ENCODE measurements at regions not wholly inside any gene's neighbourhood (a gene's known extent, or its start where the extent isn't known, plus 50 kb on each side); places are given as distances from the start of the nearest gene placed in this dataset.

- TF ChIP-seq, protein P1, sequence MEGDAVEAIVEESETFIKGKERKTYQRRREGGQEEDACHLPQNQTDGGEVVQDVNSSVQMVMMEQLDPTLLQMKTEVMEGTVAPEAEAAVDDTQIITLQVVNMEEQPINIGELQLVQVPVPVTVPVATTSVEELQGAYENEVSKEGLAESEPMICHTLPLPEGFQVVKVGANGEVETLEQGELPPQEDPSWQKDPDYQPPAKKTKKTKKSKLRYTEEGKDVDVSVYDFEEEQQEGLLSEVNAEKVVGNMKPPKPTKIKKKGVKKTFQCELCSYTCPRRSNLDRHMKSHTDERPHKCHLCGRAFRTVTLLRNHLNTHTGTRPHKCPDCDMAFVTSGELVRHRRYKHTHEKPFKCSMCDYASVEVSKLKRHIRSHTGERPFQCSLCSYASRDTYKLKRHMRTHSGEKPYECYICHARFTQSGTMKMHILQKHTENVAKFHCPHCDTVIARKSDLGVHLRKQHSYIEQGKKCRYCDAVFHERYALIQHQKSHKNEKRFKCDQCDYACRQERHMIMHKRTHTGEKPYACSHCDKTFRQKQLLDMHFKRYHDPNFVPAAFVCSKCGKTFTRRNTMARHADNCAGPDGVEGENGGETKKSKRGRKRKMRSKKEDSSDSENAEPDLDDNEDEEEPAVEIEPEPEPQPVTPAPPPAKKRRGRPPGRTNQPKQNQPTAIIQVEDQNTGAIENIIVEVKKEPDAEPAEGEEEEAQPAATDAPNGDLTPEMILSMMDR (IDR thresholded peaks at IDR 0.05; ENCODE audit: low read depth, low read length, missing input control): no peak
- TF ChIP-seq GABPA (IDR thresholded peaks at IDR 0.05 in 1 of 2, conservative IDR thresholded peaks at IDR 0.05 in 1 of 2): no peak
- no peak for TF ChIP-seq SP1 (IDR thresholded peaks at IDR 0.05)
- no peak for TF ChIP-seq YY1 (IDR thresholded peaks at IDR 0.05)
- no peak for TF ChIP-seq RAD21 (IDR thresholded peaks at IDR 0.05)
- no peak for TF ChIP-seq TAF1 (conservative IDR thresholded peaks at IDR 0.05)
- TF ChIP-seq, protein P2, sequence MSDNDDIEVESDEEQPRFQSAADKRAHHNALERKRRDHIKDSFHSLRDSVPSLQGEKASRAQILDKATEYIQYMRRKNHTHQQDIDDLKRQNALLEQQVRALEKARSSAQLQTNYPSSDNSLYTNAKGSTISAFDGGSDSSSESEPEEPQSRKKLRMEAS (IDR thresholded peaks at IDR 0.05): no peak
- no peak for TF ChIP-seq EGR1 (IDR thresholded peaks at IDR 0.05; ENCODE audit: low read depth in 2 of 2)
- TF ChIP-seq FOXA1 (IDR thresholded peaks at IDR 0.05): no peak
- no peak for TF ChIP-seq ZBTB33 (IDR thresholded peaks at IDR 0.05)
- TF ChIP-seq RXRA (IDR thresholded peaks at IDR 0.05): no peak
- no peak for TF ChIP-seq ATF3 (IDR thresholded peaks at IDR 0.05)
- TF ChIP-seq HNF4G (IDR thresholded peaks at IDR 0.05): no peak
Measured at GRCh38 chr10:108319434-108320222, 1155.1 kb upstream of the SORCS1 start.

All from liver (tissue), 3 donors.